Natural killer cell (primary cell): ENCODE measurements at regions not wholly inside any gene's neighbourhood (a gene's known extent, or its start where the extent isn't known, plus 50 kb on each side); places are given as distances from the start of the nearest gene placed in this dataset.

Experiments used
- ATAC-seq, 3 donors: fragments of 150-1000 bp in 2 of 3; fragments of 200-7000 bp in 1 of 3; cut with Tn5 transposase; 1 replicate in 1 of 3; 2 replicates in 2 of 3; pipeline ENCODE4 v1.10.0; 2021; ENCODE audit warnings: mild to moderate bottlenecking in 2 of 3, moderate library complexity in 2 of 3
- DNase-seq, 2 donors: peaks; one replicate each; pipeline versions ENCODE4 v3.0.0 to v3.0.0-alpha.2; 2013 to 2021; ENCODE audit warnings: mixed read lengths in 1 of 2
- H3K27ac ChIP-seq: one replicate; pipeline ENCODE4 v1.5.1; 2013; ENCODE audit warnings: mild to moderate bottlenecking, low read length
- H3K27me3 ChIP-seq: one replicate; pipeline ENCODE4 v1.6.1; 2013; ENCODE audit warnings: low read length; ENCODE audit not compliant: control insufficient read depth, insufficient read depth
- H3K36me3 ChIP-seq: one replicate; pipeline ENCODE4 v1.6.1; 2013; ENCODE audit warnings: low read length; ENCODE audit not compliant: control insufficient read depth, insufficient read depth
- H3K4me1 ChIP-seq: one replicate; pipeline ENCODE4 v1.6.1; 2013; ENCODE audit warnings: low read length; ENCODE audit not compliant: control insufficient read depth, insufficient read depth
- H3K4me3 ChIP-seq: one replicate; pipeline ENCODE4 v1.5.1; 2013; ENCODE audit warnings: low read length
- H3K9me3 ChIP-seq: one replicate; pipeline ENCODE4 v1.6.1; 2013; ENCODE audit warnings: low read length; ENCODE audit not compliant: control insufficient read depth, insufficient read depth
- H3K27ac Mint-ChIP-seq, 2 donors: one replicate each; pipeline ENCODE4 v1.8.0; 2022; ENCODE audit warnings: mild to moderate bottlenecking in 2 of 2, mixed read lengths in 2 of 2, moderate library complexity in 1 of 2
- H3K27me3 Mint-ChIP-seq, 2 donors: one replicate each; pipeline ENCODE4 v1.8.0; 2022; ENCODE audit warnings: low read depth in 2 of 2, mixed read lengths in 2 of 2
- H3K36me3 Mint-ChIP-seq: one replicate; pipeline ENCODE4 v1.8.0; 2022; ENCODE audit warnings: mixed read lengths
- H3K4me1 Mint-ChIP-seq, 2 donors: one replicate each; pipeline ENCODE4 v1.8.0; 2022; ENCODE audit warnings: mixed read lengths in 2 of 2
- H3K4me3 Mint-ChIP-seq: one replicate; pipeline ENCODE4 v1.8.0; 2022; ENCODE audit warnings: mild to moderate bottlenecking, moderate library complexity, mixed read lengths
- H3K9me3 Mint-ChIP-seq, 2 donors: one replicate each; pipeline ENCODE4 v1.8.0; 2022; ENCODE audit warnings: mixed read lengths in 2 of 2
- WGBS: methylation state at CpG from one replicate; pipeline ENCODE4 v1.1.7; 2013; ENCODE audit warnings: missing lambda C conversion rate; ENCODE audit not compliant: insufficient coverage; 5-methylcytosine and 5-hydroxymethylcytosine counted together
- intact Hi-C: fragments of 100-400 bp; cut with micrococcal nuclease; formaldehyde crosslinking; loops from one replicate; pipeline ENCODE4 v1.14.2; 2022
- TF ChIP-seq, protein P1 (sequence below): fragments of 200-600 bp; IDR thresholded peaks from one replicate; pipeline ENCODE4 v1.8.0; 2022; ENCODE audit warnings: antibody characterized with exemption

GRCh38 chr2:54394392-54394791 is 61.7 kb upstream of the SPTBN1 start:
- H3K27ac ChIP-seq: peak overlapping the region; percentile 54
- H3K9me3 ChIP-seq: no peaks in the 10 kb centered on the region
- Mint-ChIP-seq H3K27ac (peak overlapping the region; percentile 75 to 87), H3K4me3 (peak overlapping the region; percentile 64), H3K4me1 (peaks cover 11 to 12% of the 10 kb centered on the region in 2 donors), H3K36me3 (no peaks in the 10 kb centered on the region), H3K27me3 (peaks cover 0 to under 1% of the 10 kb centered on the region in 2 donors), H3K9me3 (no peaks in the 10 kb centered on the region)
- no peaks in the 10 kb centered on the region for H3K27me3 ChIP-seq
- H3K4me1 ChIP-seq: no peaks in the 10 kb centered on the region
- TF ChIP-seq, protein P1, sequence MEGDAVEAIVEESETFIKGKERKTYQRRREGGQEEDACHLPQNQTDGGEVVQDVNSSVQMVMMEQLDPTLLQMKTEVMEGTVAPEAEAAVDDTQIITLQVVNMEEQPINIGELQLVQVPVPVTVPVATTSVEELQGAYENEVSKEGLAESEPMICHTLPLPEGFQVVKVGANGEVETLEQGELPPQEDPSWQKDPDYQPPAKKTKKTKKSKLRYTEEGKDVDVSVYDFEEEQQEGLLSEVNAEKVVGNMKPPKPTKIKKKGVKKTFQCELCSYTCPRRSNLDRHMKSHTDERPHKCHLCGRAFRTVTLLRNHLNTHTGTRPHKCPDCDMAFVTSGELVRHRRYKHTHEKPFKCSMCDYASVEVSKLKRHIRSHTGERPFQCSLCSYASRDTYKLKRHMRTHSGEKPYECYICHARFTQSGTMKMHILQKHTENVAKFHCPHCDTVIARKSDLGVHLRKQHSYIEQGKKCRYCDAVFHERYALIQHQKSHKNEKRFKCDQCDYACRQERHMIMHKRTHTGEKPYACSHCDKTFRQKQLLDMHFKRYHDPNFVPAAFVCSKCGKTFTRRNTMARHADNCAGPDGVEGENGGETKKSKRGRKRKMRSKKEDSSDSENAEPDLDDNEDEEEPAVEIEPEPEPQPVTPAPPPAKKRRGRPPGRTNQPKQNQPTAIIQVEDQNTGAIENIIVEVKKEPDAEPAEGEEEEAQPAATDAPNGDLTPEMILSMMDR: no peak
- intact Hi-C loops: no loop called here
- no peak overlapping the region for H3K4me3 ChIP-seq
- DNase-seq (peak in 1 of 2 donors; percentile 38), ATAC-seq (peak; percentile 64 to 69 (median 66))
- 60% methylated on average over 1 of the region's 5 CpGs for WGBS
- no peaks in the 10 kb centered on the region for H3K36me3 ChIP-seq

- WGBS: 89% methylated on average over 7 of the region's 7 CpGs
- Mint-ChIP-seq H3K4me1 (peaks cover 11 to 12% of the 10 kb centered on the region in 2 donors), H3K9me3 (no peaks in the 10 kb centered on the region), H3K36me3 (no peaks in the 10 kb centered on the region), H3K27me3 (peaks cover 3 to 7% of the 10 kb centered on the region in 2 donors), H3K27ac (no peak overlapping the region), H3K4me3 (no peak overlapping the region)
- Histone ChIP-seq H3K27me3 (no peaks in the 10 kb centered on the region), H3K9me3 (no peaks in the 10 kb centered on the region), H3K4me3 (no peak overlapping the region), H3K27ac (no peak overlapping the region), H3K36me3 (no peaks in the 10 kb centered on the region), H3K4me1 (no peaks in the 10 kb centered on the region)
- no peak for ATAC-seq
- DNase-seq: no peak
- intact Hi-C loops: no loop called here
- TF ChIP-seq, protein P1: no peak
Measured at GRCh38 chr2:54396107-54396506, 60.0 kb upstream of the SPTBN1 start.

DNA sequence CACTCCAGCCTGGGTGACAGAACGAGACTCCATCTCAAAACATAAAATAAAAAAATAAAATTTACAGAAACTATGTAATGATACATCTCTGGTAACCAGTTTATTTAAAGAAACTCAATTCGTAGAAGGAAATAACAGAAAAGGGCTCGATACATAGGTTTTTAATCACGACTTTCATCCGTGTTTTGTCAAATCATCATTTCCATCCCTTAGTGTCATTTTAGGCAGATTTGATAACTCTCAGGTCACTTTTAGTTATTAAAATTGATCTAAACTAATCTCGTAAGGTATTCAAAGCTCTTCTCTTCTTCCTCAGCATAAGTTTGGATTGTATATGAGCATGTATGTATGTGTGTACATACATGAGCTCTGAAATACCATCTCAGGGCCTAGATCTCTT is 59.3 kb upstream of the SPTBN1 start:
- no peak for DNase-seq
- H3K4me3 Mint-ChIP-seq: no peak overlapping the region
- H3K27me3 Mint-ChIP-seq: peaks cover 3 to 7% of the 10 kb centered on the region in 2 donors
- no peaks in the 10 kb centered on the region for H3K36me3 Mint-ChIP-seq
- no peak overlapping the region for H3K27ac Mint-ChIP-seq
- no peak for ATAC-seq
- intact Hi-C loops: no loop called here
- no peaks in the 10 kb centered on the region for H3K27me3 ChIP-seq
- H3K9me3 Mint-ChIP-seq: no peaks in the 10 kb centered on the region
- H3K27ac ChIP-seq: no peak overlapping the region
- no peaks in the 10 kb centered on the region for H3K9me3 ChIP-seq
- TF ChIP-seq, protein P1: no peak
- 100% methylated on average over 4 of the region's 6 CpGs for WGBS
- peaks cover 11 to 12% of the 10 kb centered on the region in 2 donors for H3K4me1 Mint-ChIP-seq
- H3K36me3 ChIP-seq: no peaks in the 10 kb centered on the region
- H3K4me3 ChIP-seq: no peak overlapping the region
- H3K4me1 ChIP-seq: no peaks in the 10 kb centered on the region

- no peak overlapping the region for H3K4me3 Mint-ChIP-seq
- DNase-seq (no peak), ATAC-seq (no peak)
- no peaks in the 10 kb centered on the region for H3K27me3 ChIP-seq
- TF ChIP-seq, protein P1: no peak
- WGBS: 100% methylated on average over 1 of the region's 2 CpGs
- intact Hi-C loops: no loop called here
- H3K27ac ChIP-seq: no peak overlapping the region
- H3K36me3 Mint-ChIP-seq: no peaks in the 10 kb centered on the region
- H3K27ac Mint-ChIP-seq: no peak overlapping the region
- H3K9me3 ChIP-seq: no peaks in the 10 kb centered on the region
- H3K4me3 ChIP-seq: no peak overlapping the region
- H3K4me1 Mint-ChIP-seq: peaks cover 11 to 12% of the 10 kb centered on the region in 2 donors
- no peaks in the 10 kb centered on the region for H3K36me3 ChIP-seq
- H3K4me1 ChIP-seq: no peaks in the 10 kb centered on the region
- peaks cover 3 to 7% of the 10 kb centered on the region in 2 donors for H3K27me3 Mint-ChIP-seq
- no peaks in the 10 kb centered on the region for H3K9me3 Mint-ChIP-seq
Measured at GRCh38 chr2:54397426-54397825, 58.7 kb upstream of the SPTBN1 start.
